Rectal smooth muscle tissue (tissue), 1 donor: ENCODE measurements at regions not wholly inside any gene's neighbourhood (a gene's known extent, or its start where the extent isn't known, plus 50 kb on each side); places are given as distances from the start of the nearest gene placed in this dataset.

ENCODE experiments used
- H3K27ac ChIP-seq: one replicate; pipeline ENCODE4 v1.7.0; 2013; ENCODE audit warnings: low read depth, low read length, inconsistent platforms
- H3K27me3 ChIP-seq: one replicate; pipeline ENCODE4 v1.7.0; 2013; ENCODE audit warnings: low read length; ENCODE audit not compliant: control insufficient read depth, insufficient read depth
- H3K36me3 ChIP-seq: one replicate; pipeline ENCODE4 v1.7.0; 2013; ENCODE audit warnings: low read length; ENCODE audit not compliant: control insufficient read depth, insufficient read depth
- H3K4me1 ChIP-seq: one replicate; pipeline ENCODE4 v1.7.0; 2013; ENCODE audit warnings: low read length; ENCODE audit not compliant: control insufficient read depth, insufficient read depth
- H3K4me3 ChIP-seq: one replicate; pipeline ENCODE4 v1.7.0; 2013; ENCODE audit warnings: low read length
- H3K9ac ChIP-seq: one replicate; pipeline ENCODE4 v1.7.0; 2013; ENCODE audit warnings: low read length

DNA sequence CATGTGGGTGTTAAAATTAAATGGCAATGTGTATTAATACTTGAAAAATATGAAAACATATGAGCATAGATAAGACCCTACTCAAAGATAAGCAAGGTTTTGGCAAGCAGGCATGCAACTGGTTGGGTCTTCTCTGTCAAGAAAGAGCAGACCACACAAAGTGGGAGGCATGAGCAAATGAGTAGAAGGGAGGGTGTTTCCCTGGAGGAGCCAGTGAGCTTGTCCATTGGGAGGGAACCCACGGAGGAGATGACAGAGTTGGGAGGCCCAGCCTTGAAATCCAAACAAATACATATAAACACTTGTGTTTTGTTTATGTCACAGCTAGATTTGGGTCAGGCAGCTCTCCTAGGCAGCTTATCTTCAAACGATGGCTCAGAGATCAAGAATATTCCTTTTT lies 134.5 kb upstream of the CXCL12 start:
- no peaks in the 10 kb centered on the region for H3K27me3 ChIP-seq
- H3K4me3 ChIP-seq = no peak overlapping the region
- H3K27ac ChIP-seq = no peak overlapping the region
- no peaks in the 10 kb centered on the region for H3K36me3 ChIP-seq
- H3K9ac ChIP-seq = no peak overlapping the region
- H3K4me1 ChIP-seq = no peaks in the 10 kb centered on the region

DNA sequence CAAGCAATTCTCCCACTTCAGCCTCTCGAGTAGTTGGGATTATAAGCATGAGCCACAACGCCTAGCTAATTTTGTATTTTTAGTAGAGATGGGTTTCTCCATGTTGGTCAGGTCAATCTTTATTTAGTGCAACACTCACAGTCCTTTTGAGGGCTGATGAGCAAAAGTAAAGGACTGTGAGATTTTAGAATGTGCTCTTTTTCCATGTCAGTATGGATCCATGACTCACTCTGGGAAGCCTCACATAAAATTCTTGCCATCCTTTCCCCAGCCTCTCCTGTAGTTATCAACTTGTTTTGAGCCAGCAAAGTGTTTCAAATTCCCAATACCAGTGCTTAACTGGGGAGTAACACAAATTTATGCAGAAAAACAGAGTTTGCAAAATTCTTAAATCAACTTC lies 135.8 kb upstream of the CXCL12 start:
- no peak overlapping the region for H3K27ac ChIP-seq
- H3K9ac ChIP-seq = no peak overlapping the region
- H3K36me3 ChIP-seq = no peaks in the 10 kb centered on the region
- no peaks in the 10 kb centered on the region for H3K4me1 ChIP-seq
- no peak overlapping the region for H3K4me3 ChIP-seq
- H3K27me3 ChIP-seq = no peaks in the 10 kb centered on the region

DNA sequence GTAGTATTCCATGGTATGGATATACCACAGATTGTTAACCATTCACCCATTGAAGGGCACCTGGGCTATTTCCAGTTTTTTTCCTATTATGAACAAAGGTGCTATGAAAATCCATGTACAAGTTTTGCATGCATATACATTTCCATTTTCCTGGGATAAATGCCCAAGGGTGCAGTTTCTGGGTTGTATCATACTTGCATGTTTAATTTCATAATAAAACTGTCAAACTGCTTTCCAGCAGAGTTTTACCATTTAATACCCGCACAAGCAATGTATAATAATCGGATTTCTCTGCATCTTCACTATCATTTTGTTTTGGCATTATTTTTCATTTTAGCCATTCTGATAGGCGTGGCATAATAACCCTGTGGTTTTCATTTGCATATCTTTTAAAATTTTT lies 154.3 kb upstream of the CXCL12 start:
- no peaks in the 10 kb centered on the region for H3K4me1 ChIP-seq
- H3K9ac ChIP-seq = no peak overlapping the region
- H3K4me3 ChIP-seq = no peak overlapping the region
- no peak overlapping the region for H3K27ac ChIP-seq
- no peaks in the 10 kb centered on the region for H3K27me3 ChIP-seq
- H3K36me3 ChIP-seq = no peaks in the 10 kb centered on the region

DNA sequence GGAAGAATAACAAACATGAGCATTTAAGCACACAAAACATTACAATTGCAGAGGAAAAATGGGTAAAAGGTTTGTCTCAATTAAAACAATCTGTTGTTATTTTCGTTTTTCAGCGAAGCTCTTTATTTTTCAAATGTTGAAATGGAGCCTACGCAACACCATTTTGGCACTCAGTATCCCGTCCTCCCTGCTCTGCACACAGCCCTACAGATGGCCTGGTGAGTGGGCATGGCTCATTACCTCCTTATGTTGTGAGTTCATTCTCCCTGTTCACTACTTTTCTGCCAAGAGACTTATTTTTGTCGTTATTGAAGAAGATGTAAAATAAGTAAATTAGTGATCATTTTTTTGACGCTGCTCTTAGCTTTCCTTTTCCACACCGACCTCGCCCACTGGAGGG lies 167.8 kb upstream of the CXCL12 start:
- no peaks in the 10 kb centered on the region for H3K4me1 ChIP-seq
- no peaks in the 10 kb centered on the region for H3K27me3 ChIP-seq
- no peak overlapping the region for H3K9ac ChIP-seq
- no peak overlapping the region for H3K27ac ChIP-seq
- H3K36me3 ChIP-seq = no peaks in the 10 kb centered on the region
- no peak overlapping the region for H3K4me3 ChIP-seq

DNA sequence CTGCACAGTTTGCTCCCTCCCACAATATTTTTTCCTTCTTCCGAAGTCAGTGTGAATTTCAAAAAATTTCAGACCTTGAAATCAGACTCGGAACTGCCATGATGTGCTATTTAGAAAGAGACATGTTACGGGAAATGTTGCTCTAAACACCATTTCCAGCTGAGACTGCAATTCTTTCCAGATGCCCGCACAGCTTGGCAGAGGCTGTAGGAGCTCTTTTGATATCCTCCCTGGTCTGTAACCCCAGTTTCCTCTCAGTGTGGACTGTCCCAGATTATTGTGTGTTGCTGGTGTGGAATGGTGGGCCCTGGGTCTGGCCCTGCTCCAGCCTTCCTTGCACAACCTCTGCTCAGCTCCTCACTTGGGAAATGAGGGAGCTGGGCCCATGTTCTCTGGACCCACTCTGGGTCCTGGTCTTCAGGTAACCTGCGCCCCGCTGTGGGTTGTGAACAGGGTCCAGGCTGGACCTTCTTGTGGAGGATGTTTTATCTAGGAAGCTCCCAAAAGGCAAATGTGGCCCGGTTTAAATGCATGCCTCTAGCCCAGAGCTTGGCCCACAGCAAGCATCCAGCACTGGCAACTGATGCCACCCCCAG lies 172.8 kb upstream of the CXCL12 start:
- H3K27ac ChIP-seq = no peak overlapping the region
- H3K36me3 ChIP-seq = no peaks in the 10 kb centered on the region
- H3K9ac ChIP-seq = no peak overlapping the region
- H3K4me1 ChIP-seq = no peaks in the 10 kb centered on the region
- H3K4me3 ChIP-seq = no peak overlapping the region
- H3K27me3 ChIP-seq = no peaks in the 10 kb centered on the region

DNA sequence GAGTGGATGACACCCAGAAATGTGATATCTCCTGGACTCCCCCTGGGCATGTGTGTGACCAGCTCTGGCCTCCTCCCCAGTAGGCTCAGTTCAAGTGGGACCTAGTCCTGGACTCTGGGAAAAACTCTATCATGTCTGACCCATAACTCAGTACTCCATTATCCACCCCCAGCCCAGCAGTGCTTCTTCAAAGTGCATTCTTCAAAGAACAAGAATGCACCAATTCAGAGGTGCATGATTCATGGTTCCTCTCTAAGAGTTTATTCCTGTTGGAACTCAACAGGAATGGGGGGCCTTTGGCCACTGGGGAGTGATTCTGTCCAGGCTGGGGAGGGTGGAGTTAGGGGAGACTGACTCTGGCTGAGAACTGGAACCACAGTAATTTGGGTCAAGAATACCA lies 173.6 kb upstream of the CXCL12 start:
- H3K4me1 ChIP-seq = no peaks in the 10 kb centered on the region
- H3K36me3 ChIP-seq = no peaks in the 10 kb centered on the region
- H3K27ac ChIP-seq = no peak overlapping the region
- H3K9ac ChIP-seq = no peak overlapping the region
- no peaks in the 10 kb centered on the region for H3K27me3 ChIP-seq
- no peak overlapping the region for H3K4me3 ChIP-seq

DNA sequence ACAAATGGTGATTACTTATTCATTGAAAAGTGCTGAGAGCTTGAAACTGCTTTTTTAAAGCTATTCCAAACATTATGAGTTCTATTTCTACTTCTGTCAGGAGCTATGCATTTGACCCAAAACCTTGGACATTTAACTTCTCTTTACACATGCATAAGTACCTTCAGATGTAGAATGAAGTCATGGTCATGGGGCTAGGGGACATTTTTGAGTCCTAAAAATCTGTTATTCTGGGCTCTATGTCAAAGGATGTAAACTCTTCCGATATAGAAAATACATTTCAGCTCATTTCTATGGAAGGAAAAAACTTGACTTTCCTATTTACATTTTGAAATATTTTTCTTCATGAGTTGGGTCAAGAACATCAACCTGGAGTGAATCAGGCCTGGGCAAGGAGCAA lies 179.5 kb upstream of the CXCL12 start:
- peaks cover under 1% of the 10 kb centered on the region for H3K27me3 ChIP-seq
- no peak overlapping the region for H3K9ac ChIP-seq
- H3K4me1 ChIP-seq = no peaks in the 10 kb centered on the region
- no peak overlapping the region for H3K4me3 ChIP-seq
- no peak overlapping the region for H3K27ac ChIP-seq
- no peaks in the 10 kb centered on the region for H3K36me3 ChIP-seq

DNA sequence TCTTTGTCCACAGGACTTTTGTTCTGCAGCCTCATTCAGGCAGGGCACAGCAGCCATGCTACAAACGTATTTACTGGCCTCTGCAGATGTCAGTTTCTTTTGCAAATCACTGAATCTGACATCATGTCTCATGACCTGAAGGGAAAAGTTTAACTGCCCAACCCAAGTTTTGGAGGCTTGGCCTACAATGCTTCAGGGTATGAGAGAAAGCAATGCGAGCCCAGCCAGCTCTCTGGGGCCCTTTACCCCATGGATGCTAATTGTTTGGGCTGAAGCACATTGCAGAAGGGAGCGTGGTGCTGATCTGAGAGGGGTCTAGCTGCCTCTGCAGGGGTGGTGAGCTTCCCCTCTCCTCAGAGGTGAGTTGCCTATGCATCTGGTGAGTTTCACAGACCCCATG lies 179.9 kb upstream of the CXCL12 start:
- Histone ChIP-seq H3K36me3 (no peaks in the 10 kb centered on the region), H3K4me3 (no peak overlapping the region), H3K27me3 (peaks cover 2% of the 10 kb centered on the region), H3K4me1 (no peaks in the 10 kb centered on the region), H3K27ac (no peak overlapping the region), H3K9ac (no peak overlapping the region)

DNA sequence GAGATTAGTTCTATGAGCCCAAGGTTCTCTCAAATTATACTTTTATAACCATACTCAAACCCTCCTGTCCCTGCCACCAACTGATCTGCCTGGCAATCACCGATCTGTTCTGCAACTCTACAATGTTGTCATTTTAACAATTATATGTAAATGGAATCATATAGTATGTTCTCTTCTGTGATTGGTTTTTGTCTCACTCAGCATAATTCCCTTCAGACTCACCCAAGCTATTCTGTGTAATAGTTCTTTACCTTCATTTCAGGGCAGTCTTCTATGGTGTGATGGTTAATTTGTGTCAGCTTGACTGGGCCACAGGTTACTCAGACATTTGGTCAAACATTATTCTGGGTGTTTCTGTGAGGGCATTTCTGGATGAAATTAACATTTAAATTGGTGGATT lies 181.9 kb upstream of the CXCL12 start:
- Histone ChIP-seq H3K36me3 (no peaks in the 10 kb centered on the region), H3K27me3 (peaks cover 2% of the 10 kb centered on the region), H3K9ac (no peak overlapping the region), H3K4me1 (no peaks in the 10 kb centered on the region), H3K27ac (no peak overlapping the region), H3K4me3 (no peak overlapping the region)

DNA sequence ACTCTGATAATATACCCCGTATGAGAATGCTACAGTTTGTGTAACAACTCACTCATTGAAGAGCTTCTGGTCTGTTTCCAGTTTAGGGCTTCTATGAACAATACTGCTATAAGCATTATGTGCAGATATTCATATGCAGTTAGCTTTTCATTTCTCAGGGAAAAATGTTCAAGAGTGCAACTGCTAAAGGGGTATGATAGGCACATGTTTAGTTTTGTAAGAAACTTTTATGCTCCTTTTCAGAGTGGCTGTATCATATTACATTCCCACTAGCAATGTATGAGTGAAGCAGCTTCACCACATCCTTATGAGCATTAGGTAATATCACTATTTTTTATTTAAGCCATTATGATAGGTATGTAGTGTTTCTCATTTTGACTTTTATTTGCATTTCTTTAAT lies 182.6 kb upstream of the CXCL12 start:
- Histone ChIP-seq H3K9ac (no peak overlapping the region), H3K4me1 (no peaks in the 10 kb centered on the region), H3K27ac (no peak overlapping the region), H3K4me3 (no peak overlapping the region), H3K36me3 (no peaks in the 10 kb centered on the region), H3K27me3 (peaks cover 2% of the 10 kb centered on the region)

DNA sequence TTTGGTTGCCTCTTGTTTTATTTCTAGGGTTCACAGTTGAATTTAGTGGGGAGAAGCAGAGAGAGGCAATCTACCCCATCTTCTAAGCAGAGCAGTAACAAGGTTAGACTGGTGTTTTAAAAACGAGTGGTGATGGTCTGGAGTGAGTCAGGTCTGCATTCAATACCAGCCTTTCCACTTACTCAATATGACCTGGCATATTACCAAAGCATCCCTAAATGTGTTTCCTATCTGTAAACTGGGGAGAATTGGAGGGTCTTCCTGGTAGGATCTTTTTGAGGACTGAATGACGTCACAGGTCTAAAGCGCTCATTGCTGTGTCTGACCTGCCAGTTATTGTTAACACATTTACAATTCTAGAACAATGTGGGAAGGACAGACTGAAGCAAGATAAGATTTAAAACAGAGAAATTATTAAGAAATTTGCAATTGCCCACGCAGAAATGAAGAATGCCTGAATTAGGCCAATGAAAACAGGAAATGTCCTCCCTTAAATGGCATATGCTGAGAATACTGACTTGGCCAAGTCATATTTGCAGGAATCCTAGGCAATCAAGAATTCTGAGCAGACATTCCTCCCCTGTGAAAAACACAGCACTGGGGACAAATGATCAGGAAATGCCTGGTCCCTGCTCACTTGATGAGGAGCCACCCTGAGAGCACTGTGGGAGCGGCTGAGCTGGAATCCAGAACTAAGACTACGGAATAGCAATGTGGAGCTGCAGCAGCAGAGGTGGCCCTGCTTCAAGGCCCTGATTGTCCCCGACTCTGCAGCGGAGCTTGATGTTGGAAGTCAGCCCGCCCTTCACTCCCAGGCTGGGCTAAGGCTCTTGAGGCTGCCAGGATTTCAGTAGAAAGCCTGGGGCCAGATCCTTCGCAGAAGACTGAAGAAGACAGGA lies 184.5 kb upstream of the CXCL12 start:
- Histone ChIP-seq H3K36me3 (no peaks in the 10 kb centered on the region), H3K4me1 (no peaks in the 10 kb centered on the region), H3K9ac (no peak overlapping the region), H3K27ac (no peak overlapping the region), H3K27me3 (peaks cover 2% of the 10 kb centered on the region), H3K4me3 (no peak overlapping the region)

DNA sequence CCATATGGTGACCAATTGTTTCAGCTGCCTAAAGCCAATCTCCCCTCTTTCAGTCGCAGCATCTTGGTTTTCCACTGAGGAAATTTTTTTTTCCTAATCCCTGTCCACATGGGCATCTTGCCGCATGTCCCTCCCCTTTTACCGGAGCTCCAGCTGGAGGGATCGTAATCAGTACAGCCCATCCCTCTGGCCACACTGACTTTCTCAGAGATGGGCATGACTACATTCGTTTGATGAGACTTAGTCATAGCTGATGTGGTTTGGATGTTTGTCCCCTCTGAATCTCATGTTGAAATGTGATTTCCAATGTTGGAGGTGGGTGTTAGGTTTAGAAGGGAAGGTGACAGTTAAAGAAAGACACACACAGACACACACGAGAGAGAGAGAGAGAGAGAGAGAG lies 186.8 kb upstream of the CXCL12 start:
- H3K4me1 ChIP-seq = no peaks in the 10 kb centered on the region
- H3K27ac ChIP-seq = no peak overlapping the region
- peaks cover 2% of the 10 kb centered on the region for H3K27me3 ChIP-seq
- H3K36me3 ChIP-seq = no peaks in the 10 kb centered on the region
- H3K4me3 ChIP-seq = no peak overlapping the region
- no peak overlapping the region for H3K9ac ChIP-seq

DNA sequence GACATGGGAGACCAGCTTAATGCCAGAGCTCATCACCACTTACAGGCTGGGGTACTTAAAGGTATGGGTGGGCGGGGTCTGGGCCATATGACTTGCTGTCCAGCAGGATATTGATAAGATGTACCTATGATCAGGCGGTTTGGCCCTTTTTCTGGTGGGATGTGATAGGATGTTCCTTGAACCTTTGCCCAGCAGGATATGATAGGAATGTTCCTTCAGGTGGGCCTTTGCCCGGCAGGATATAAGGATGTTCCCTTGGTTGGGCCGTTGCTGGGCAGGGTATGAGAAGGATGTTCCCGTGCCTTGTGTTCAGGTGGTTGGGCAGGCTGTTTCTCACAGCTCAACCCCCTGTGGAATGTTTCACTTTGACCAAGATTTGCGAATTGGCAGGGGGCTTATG lies 187.2 kb upstream of the CXCL12 start:
- H3K36me3 ChIP-seq = no peaks in the 10 kb centered on the region
- no peak overlapping the region for H3K4me3 ChIP-seq
- H3K27ac ChIP-seq = no peak overlapping the region
- H3K27me3 ChIP-seq = peaks cover 2% of the 10 kb centered on the region
- no peaks in the 10 kb centered on the region for H3K4me1 ChIP-seq
- H3K9ac ChIP-seq = no peak overlapping the region
